IPS-20b (cell line): ENCODE measurements at regions not wholly inside any gene's neighbourhood (a gene's known extent, or its start where the extent isn't known, plus 50 kb on each side); places are given as distances from the start of the nearest gene placed in this dataset.

Experiments
- H3K27ac ChIP-seq: one replicate; pipeline ENCODE4 v1.5.1; 2013; ENCODE audit warnings: low read length
- H3K27me3 ChIP-seq: 2 replicates; pipeline ENCODE4 v1.6.1; 2013; ENCODE audit warnings: mild to moderate bottlenecking, low read length, inconsistent platforms; ENCODE audit not compliant: insufficient read depth
- H3K36me3 ChIP-seq: 2 replicates; pipeline ENCODE4 v1.6.1; 2013; ENCODE audit warnings: low read depth, mild to moderate bottlenecking, inconsistent platforms, low read length, moderate library complexity; ENCODE audit not compliant: insufficient read depth
- H3K4me1 ChIP-seq: 2 replicates; pipeline ENCODE4 v1.6.1; 2013; ENCODE audit warnings: mild to moderate bottlenecking, control low read depth, inconsistent platforms, low read length, moderate library complexity; ENCODE audit not compliant: insufficient read depth
- H3K4me3 ChIP-seq: 2 replicates; pipeline ENCODE4 v1.5.1; 2013; ENCODE audit warnings: mild to moderate bottlenecking, low read length, inconsistent platforms
- H3K9ac ChIP-seq: 2 replicates; pipeline ENCODE4 v1.6.1; 2013; ENCODE audit warnings: low read depth, mild to moderate bottlenecking, inconsistent platforms, low read length, moderate library complexity
- H3K9me3 ChIP-seq: 2 replicates; pipeline ENCODE4 v1.6.1; 2013; ENCODE audit warnings: mild to moderate bottlenecking, low read depth, low read length, inconsistent platforms; ENCODE audit not compliant: insufficient read depth

DNA sequence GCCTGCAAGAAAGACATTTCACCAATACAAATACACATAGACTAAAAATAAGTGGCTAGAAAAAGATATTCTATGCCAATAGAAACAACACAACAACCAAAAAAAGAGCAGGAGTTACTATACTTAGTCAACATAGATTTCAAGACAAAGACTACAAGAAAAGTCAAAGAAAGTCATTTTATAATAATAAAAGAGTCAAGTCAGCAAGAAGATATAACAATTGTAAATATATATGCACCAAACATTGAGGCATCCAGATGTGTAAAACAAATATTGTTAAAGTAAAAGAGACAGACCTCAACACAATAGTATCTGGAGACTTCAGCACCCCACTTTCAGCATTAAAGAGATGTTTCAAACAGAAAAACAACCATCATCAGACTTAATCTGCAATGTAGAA, 104.6 kb downstream of the AMY1C start:
- Histone ChIP-seq H3K9me3 (peaks cover 7% of the 10 kb centered on the region; the same call in 1 of the 2 replicates), H3K27ac (no peak overlapping the region), H3K4me1 (no peaks in the 10 kb centered on the region), H3K36me3 (no peaks in the 10 kb centered on the region), H3K9ac (no peak overlapping the region), H3K4me3 (no peak overlapping the region), H3K27me3 (no peaks in the 10 kb centered on the region)

DNA sequence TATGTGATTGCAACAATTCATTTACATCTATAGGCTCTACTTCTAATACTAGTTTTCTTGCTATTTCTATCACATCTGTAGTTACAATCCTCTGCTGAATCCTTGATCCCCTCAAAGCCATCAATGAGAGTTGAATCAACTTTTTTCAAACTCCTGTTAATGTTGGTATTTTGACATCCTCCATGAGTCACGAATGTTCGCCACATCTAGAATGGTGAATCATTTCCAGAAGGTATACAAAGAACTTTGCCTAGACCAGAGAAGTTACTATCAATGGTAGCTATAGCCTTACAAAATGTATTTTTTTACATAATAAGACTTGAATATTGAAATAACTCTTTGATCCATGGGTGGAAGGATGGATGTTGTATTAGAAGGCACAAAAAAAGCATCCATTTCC, 110.0 kb downstream of the AMY1C start:
- Histone ChIP-seq H3K27ac (no peak overlapping the region), H3K4me3 (no peak overlapping the region), H3K27me3 (no peaks in the 10 kb centered on the region), H3K4me1 (no peaks in the 10 kb centered on the region), H3K9me3 (peaks cover 4% of the 10 kb centered on the region; the same call in 1 of the 2 replicates), H3K36me3 (no peaks in the 10 kb centered on the region), H3K9ac (no peak overlapping the region)

DNA sequence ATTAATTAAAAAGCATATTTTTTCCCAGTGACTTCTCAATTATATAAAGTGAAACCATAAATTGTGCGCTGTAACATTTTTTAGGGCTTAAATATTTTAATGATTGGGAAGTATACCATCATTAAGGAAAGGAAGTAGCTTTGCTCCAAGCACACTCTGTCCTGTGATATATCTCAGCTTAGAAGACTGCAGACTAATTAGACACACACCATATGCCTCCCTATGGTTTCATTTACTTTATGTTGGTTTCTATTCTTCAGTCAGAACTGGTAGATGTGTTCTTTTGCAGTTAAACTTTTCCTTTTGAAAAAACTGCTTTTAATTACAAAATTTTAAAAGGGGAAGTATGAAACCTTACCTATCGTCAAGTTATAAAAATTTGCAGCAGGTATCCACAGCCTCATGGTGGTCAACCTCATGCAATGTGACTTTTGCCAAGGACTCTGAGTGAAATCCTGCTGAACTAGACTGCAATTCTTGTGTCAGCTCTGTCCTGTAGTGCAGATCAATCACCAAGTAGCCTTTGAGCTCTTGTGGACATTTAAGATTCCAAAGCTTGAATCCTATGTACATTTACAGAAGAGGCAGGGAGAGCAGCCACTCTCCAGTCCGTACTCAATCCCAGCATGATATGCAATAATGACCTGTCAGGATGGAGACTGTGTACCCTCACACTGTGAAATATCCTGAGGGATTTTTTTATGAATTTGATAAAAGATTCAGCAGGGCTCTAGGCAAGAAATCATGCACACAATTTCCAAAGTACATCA, 149.1 kb downstream of the AMY1C start:
- no peaks in the 10 kb centered on the region for H3K9me3 ChIP-seq
- H3K9ac ChIP-seq: no peak overlapping the region
- no peaks in the 10 kb centered on the region for H3K36me3 ChIP-seq
- no peaks in the 10 kb centered on the region for H3K27me3 ChIP-seq
- H3K4me1 ChIP-seq: no peaks in the 10 kb centered on the region
- H3K27ac ChIP-seq: no peak overlapping the region
- H3K4me3 ChIP-seq: no peak overlapping the region

GRCh38 chr1:103900005-103900404, 150.3 kb downstream of the AMY1C start:
- H3K27ac ChIP-seq: no peak overlapping the region
- no peaks in the 10 kb centered on the region for H3K36me3 ChIP-seq
- no peak overlapping the region for H3K9ac ChIP-seq
- H3K27me3 ChIP-seq: no peaks in the 10 kb centered on the region
- no peaks in the 10 kb centered on the region for H3K9me3 ChIP-seq
- no peak overlapping the region for H3K4me3 ChIP-seq
- H3K4me1 ChIP-seq: no peaks in the 10 kb centered on the region

GRCh38 chr1:103901072-103901471, 151.4 kb downstream of the AMY1C start:
- Histone ChIP-seq H3K4me3 (no peak overlapping the region), H3K27me3 (no peaks in the 10 kb centered on the region), H3K9ac (no peak overlapping the region), H3K4me1 (no peaks in the 10 kb centered on the region), H3K27ac (no peak overlapping the region), H3K36me3 (no peaks in the 10 kb centered on the region), H3K9me3 (no peaks in the 10 kb centered on the region)

DNA sequence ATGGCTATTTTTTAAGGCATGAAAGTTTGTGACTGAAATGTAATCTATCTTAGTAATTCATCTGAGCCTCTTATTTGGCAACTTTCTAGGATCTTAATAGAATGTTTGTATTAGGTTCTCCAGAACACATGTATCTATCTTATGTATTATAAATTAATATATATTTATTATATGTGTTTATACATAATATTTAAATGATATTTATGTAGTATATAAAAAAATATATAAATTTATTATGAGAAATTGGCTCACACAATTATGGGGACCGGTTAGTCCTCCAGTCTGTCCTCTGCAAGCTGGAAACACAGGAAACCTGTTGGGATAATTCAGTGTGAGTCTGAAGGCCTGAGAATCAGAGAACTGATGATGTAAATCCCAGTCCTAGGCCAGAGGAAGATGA, 155.7 kb downstream of the AMY1C start:
- H3K9ac ChIP-seq: no peak overlapping the region

GRCh38 chr1:103911450-103911849, 161.8 kb downstream of the AMY1C start:
- Histone ChIP-seq H3K4me1 (no peaks in the 10 kb centered on the region), H3K9me3 (no peaks in the 10 kb centered on the region), H3K4me3 (no peak overlapping the region), H3K36me3 (no peaks in the 10 kb centered on the region), H3K9ac (no peak overlapping the region), H3K27me3 (no peaks in the 10 kb centered on the region), H3K27ac (no peak overlapping the region)

More for the DNA sequence above, 155.7 kb downstream of the AMY1C start:
- H3K9me3 ChIP-seq: no peaks in the 10 kb centered on the region
- no peaks in the 10 kb centered on the region for H3K27me3 ChIP-seq
- no peaks in the 10 kb centered on the region for H3K36me3 ChIP-seq
- no peak overlapping the region for H3K4me3 ChIP-seq
- H3K4me1 ChIP-seq: no peaks in the 10 kb centered on the region
- H3K27ac ChIP-seq: no peak overlapping the region

DNA sequence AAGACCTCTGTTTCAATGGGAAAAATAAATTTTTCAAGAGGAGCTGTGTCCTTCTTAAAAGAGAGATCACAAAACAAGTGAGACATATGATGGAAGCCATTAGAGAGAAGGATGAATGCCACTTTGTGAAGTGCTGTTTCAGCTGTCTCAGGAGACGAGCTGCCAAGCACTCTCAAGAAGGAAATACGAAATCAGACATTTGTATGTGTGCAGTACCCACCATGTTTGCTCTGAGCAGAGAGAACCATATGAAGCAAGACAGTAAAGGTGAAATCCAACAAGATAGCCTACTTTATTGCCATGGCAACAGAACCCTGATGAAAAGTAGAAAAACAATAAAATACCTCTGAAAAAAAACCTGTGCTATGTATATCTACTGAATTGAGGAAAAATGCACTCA, 168.1 kb downstream of the AMY1C start:
- no peaks in the 10 kb centered on the region for H3K36me3 ChIP-seq
- H3K27me3 ChIP-seq: no peaks in the 10 kb centered on the region
- H3K27ac ChIP-seq: no peak overlapping the region
- no peaks in the 10 kb centered on the region for H3K9me3 ChIP-seq
- no peak overlapping the region for H3K9ac ChIP-seq
- no peak overlapping the region for H3K4me3 ChIP-seq
- peaks cover 4% of the 10 kb centered on the region; the same call in 1 of the 2 replicates for H3K4me1 ChIP-seq

- Histone ChIP-seq H3K27ac (no peak overlapping the region), H3K36me3 (no peaks in the 10 kb centered on the region), H3K4me3 (no peak overlapping the region), H3K27me3 (no peaks in the 10 kb centered on the region), H3K9me3 (peaks cover 3% of the 10 kb centered on the region; the same call in 1 of the 2 replicates), H3K9ac (no peak overlapping the region), H3K4me1 (no peaks in the 10 kb centered on the region)
Measured at GRCh38 chr1:103931891-103932290, 182.2 kb downstream of the AMY1C start.

- H3K4me1 ChIP-seq: no peaks in the 10 kb centered on the region
- H3K27ac ChIP-seq: no peak overlapping the region
- no peak overlapping the region for H3K9ac ChIP-seq
- H3K36me3 ChIP-seq: no peaks in the 10 kb centered on the region
- peaks cover 34% of the 10 kb centered on the region for H3K27me3 ChIP-seq
- no peaks in the 10 kb centered on the region for H3K9me3 ChIP-seq
- no peak overlapping the region for H3K4me3 ChIP-seq
Measured at GRCh38 chr1:103937763-103938357, 188.2 kb downstream of the AMY1C start.

DNA sequence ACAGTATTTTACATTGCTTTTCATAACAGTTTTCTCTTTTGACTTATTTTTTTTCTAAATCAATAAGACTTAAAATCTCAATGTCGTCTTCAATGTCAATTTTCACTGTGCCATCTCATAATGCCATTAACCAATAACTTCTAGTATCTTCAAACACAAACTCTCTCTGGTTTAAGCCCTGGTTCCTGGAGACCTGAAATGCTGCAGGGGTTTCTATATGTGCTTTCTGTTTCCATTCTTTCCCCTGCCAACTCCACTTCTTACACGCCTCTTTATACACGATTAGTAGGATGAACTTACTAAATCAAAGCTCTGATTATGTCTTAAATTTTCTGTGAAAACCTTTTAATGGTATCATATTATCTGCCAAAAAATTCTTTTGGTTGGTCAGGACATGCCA, 191.4 kb downstream of the AMY1C start:
- H3K36me3 ChIP-seq: no peaks in the 10 kb centered on the region
- no peak overlapping the region for H3K9ac ChIP-seq
- H3K4me1 ChIP-seq: no peaks in the 10 kb centered on the region
- H3K4me3 ChIP-seq: no peak overlapping the region
- H3K9me3 ChIP-seq: no peaks in the 10 kb centered on the region
- H3K27ac ChIP-seq: no peak overlapping the region
- peaks cover 57% of the 10 kb centered on the region for H3K27me3 ChIP-seq

DNA sequence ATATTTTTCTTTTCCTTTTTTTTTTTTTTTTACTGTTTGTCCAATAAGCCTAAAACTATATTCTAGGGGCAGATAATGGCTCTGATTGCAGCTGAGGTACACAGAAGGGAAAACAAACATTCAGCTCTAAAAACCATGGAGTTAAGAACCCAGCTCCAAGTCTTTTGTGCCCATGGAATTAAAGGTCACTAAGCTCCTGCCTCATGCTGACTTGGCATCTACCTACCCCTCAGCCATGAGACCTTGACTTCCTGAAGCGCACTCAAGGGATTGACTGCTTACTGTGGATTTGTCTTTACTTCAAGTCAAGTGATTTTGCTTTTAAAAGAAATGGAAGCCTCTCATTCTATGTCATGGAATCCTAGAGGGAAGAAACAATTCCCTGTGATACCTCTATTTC, 192.3 kb downstream of the AMY1C start:
- H3K27ac ChIP-seq: no peak overlapping the region
- peaks cover 57% of the 10 kb centered on the region for H3K27me3 ChIP-seq
- no peaks in the 10 kb centered on the region for H3K36me3 ChIP-seq
- no peaks in the 10 kb centered on the region for H3K4me1 ChIP-seq
- H3K9me3 ChIP-seq: no peaks in the 10 kb centered on the region
- no peak overlapping the region for H3K4me3 ChIP-seq
- no peak overlapping the region for H3K9ac ChIP-seq
